Uterus (tissue), 3 donors: ENCODE measurements at regions not wholly inside any gene's neighbourhood (a gene's known extent, or its start where the extent isn't known, plus 50 kb on each side); places are given as distances from the start of the nearest gene placed in this dataset.
A peak's percentile ranks its signal among the peaks of the same experiment; 100 is the strongest.

Experiments
- DNase-seq, 2 donors: peaks; one replicate each; pipeline ENCODE4 v3.0.0-alpha.2; 2019 to 2020
- H3K27ac ChIP-seq, 2 donors: fragments of 200-600 bp; sonication (generic); 1 replicate in 1 of 2; 2 replicates in 1 of 2; pipeline ENCODE4 v1.5.1; 2016 to 2018
- H3K27me3 ChIP-seq, 2 donors: fragments of 200-600 bp; sonication (generic); one replicate each; pipeline ENCODE4 v1.5.1; 2018 to 2019; ENCODE audit warnings: control low read depth in 1 of 2
- H3K36me3 ChIP-seq, 2 donors: fragments of 200-600 bp; sonication (generic); one replicate each; pipeline ENCODE4 v1.5.1; 2019; ENCODE audit warnings: control low read depth in 1 of 2
- H3K4me1 ChIP-seq, 2 donors: fragments of 200-600 bp; sonication (generic); one replicate each; pipeline ENCODE4 v1.5.1; 2018 to 2019; ENCODE audit warnings: control low read depth in 1 of 2
- H3K4me3 ChIP-seq, 2 donors: fragments of 200-600 bp; sonication (generic); 1 replicate in 1 of 2; 2 replicates in 1 of 2; pipeline ENCODE4 v1.5.1; 2018 to 2019; ENCODE audit warnings: mild to moderate bottlenecking in 1 of 2
- H3K9me3 ChIP-seq, 2 donors: fragments of 200-600 bp; sonication (generic); one replicate each; pipeline ENCODE4 v1.5.1; 2019; ENCODE audit warnings: control low read depth in 1 of 2
- CTCF ChIP-seq, 4 experiments: fragments of 200-600 bp in 2 of 4; fragments of 450-650 bp in 2 of 4; sonication (generic) in 2 of 4; IDR thresholded peaks; one replicate each; pipeline ENCODE4 v1.5.1; 2016 to 2019; ENCODE audit warnings: antibody characterized with exemption in 4 of 4, mild to moderate bottlenecking in 2 of 4, moderate library complexity in 1 of 4
- POLR2A ChIP-seq, 2 donors: fragments of 450-650 bp; IDR thresholded peaks; one replicate each; pipeline ENCODE4 v1.6.1; 2016; ENCODE audit warnings: antibody characterized with exemption in 2 of 2, mild to moderate bottlenecking in 1 of 2, moderate library complexity in 1 of 2
- intact Hi-C: fragments of 100-400 bp; cut with DNase I; formaldehyde crosslinking; loops from one replicate; pipeline ENCODE4 v1.15.1; 2023; ENCODE audit warnings: low total_unique reads
- donor health status: DM: yes; HTN: yes; CAD: no.

- Histone ChIP-seq H3K9me3 (no peaks in the 10 kb centered on the region), H3K4me1 (no peaks in the 10 kb centered on the region), H3K4me3 (peak overlapping the region in 1 of 2 donors; percentile 11), H3K27ac (no peak overlapping the region), H3K36me3 (no peaks in the 10 kb centered on the region), H3K27me3 (no peaks in the 10 kb centered on the region)
- intact Hi-C loops, result no loop called here
- TF ChIP-seq CTCF (IDR thresholded peaks at IDR 0.05) (no peak), POLR2A (IDR thresholded peaks at IDR 0.05) (no peak)
- no peak for DNase-seq
These were observed 353.8 kb downstream of the GPR37 start for GRCh38 chr7:124411796-124412195.

- H3K36me3 ChIP-seq, result no peaks in the 10 kb centered on the region
- H3K27ac ChIP-seq, result no peak overlapping the region
- H3K27me3 ChIP-seq, result no peaks in the 10 kb centered on the region
- H3K9me3 ChIP-seq, result no peaks in the 10 kb centered on the region
- no peak overlapping the region for H3K4me3 ChIP-seq
- TF ChIP-seq POLR2A (IDR thresholded peaks at IDR 0.05), result no peak
- TF ChIP-seq CTCF (IDR thresholded peaks at IDR 0.05), result no peak
- DNase-seq, result no peak
- intact Hi-C loops, result no loop called here
- no peaks in the 10 kb centered on the region for H3K4me1 ChIP-seq
These were observed 362.0 kb downstream of the GPR37 start for GRCh38 chr7:124403587-124403986.

GRCh38 chr7:124403112-124403511 is 362.5 kb downstream of the GPR37 start:
- Histone ChIP-seq H3K36me3 (no peaks in the 10 kb centered on the region), H3K27me3 (no peaks in the 10 kb centered on the region), H3K27ac (no peak overlapping the region), H3K4me3 (no peak overlapping the region), H3K9me3 (no peaks in the 10 kb centered on the region), H3K4me1 (no peaks in the 10 kb centered on the region)
- intact Hi-C loops, result no loop called here
- TF ChIP-seq POLR2A (IDR thresholded peaks at IDR 0.05) (no peak), CTCF (IDR thresholded peaks at IDR 0.05) (no peak)
- no peak for DNase-seq

- DNase-seq, result no peak
- intact Hi-C loops, result no loop called here
- Histone ChIP-seq H3K4me1 (no peaks in the 10 kb centered on the region), H3K9me3 (no peaks in the 10 kb centered on the region), H3K4me3 (no peak overlapping the region), H3K27ac (no peak overlapping the region), H3K27me3 (no peaks in the 10 kb centered on the region), H3K36me3 (no peaks in the 10 kb centered on the region)
- TF ChIP-seq POLR2A (IDR thresholded peaks at IDR 0.05) (no peak), CTCF (IDR thresholded peaks at IDR 0.05) (no peak)
These were observed 365.7 kb downstream of the GPR37 start for GRCh38 chr7:124399941-124400340.

- intact Hi-C loops, result no loop called here
- no peak overlapping the region for H3K27ac ChIP-seq
- no peaks in the 10 kb centered on the region for H3K27me3 ChIP-seq
- no peak overlapping the region for H3K4me3 ChIP-seq
- no peak for TF ChIP-seq POLR2A (IDR thresholded peaks at IDR 0.05)
- no peak for TF ChIP-seq CTCF (IDR thresholded peaks at IDR 0.05)
- no peak for DNase-seq
- no peaks in the 10 kb centered on the region for H3K9me3 ChIP-seq
- H3K4me1 ChIP-seq, result no peaks in the 10 kb centered on the region
- H3K36me3 ChIP-seq, result no peaks in the 10 kb centered on the region
These were observed 366.2 kb upstream of the TMEM229A start for GRCh38 chr7:124398937-124399552.
